ENCODE measurements at regions not wholly inside any gene's neighbourhood (a gene's known extent, or its start where the extent isn't known, plus 50 kb on each side); places are given as distances from the start of the nearest gene placed in this dataset.

DNA sequence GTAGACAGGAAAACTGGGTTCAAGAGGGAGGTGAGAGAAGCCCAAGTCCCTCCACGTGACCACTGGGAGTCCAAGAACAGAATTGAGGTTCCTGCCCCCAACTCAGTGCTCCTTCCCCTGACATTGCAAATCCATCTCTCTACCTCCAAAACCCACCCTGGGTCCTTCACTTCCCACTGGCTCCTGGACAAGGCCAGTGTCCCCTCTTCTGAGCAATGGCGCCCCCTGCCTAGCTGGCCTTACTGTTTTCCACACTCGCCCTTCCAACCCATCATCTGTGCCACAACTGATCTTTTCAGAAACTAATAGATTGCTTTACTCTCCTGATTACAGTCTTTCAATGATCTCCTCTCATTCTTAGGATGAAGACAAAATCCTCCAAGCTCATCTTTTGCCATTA, 200.3 kb downstream of the ANKRD60 start:
- WGBS, 2 donors: 56 to 59% methylated on average over 3 of the region's 3 CpGs
- Histone ChIP-seq H3K4me3 (replicated peaks in 1 of 3) (no peak overlapping the region), H3K36me3 (no peaks in the 10 kb centered on the region), H3K27me3 (no peaks in the 10 kb centered on the region), H3K27ac (no peak overlapping the region), H3K9me3 (no peaks in the 10 kb centered on the region), H3K4me1 (no peaks in the 10 kb centered on the region)
- TF ChIP-seq POLR2A (IDR thresholded peaks at IDR 0.05) (no peak), CTCF (IDR thresholded peaks at IDR 0.05) (no peak)
- DNase-seq: no peak
- intact Hi-C loops (cut with DNase I): no loop called here

GRCh38 chr20:58026361-58026760, 202.1 kb downstream of the ANKRD60 start:
- intact Hi-C loops (cut with DNase I): no loop called here
- Histone ChIP-seq H3K27me3 (no peaks in the 10 kb centered on the region), H3K4me1 (peaks cover 0 to 3% of the 10 kb centered on the region in 2 donors), H3K27ac (no peak overlapping the region), H3K4me3 (replicated peaks in 1 of 3) (no peak overlapping the region), H3K9me3 (no peaks in the 10 kb centered on the region), H3K36me3 (no peaks in the 10 kb centered on the region)
- DNase-seq: no peak
- WGBS, 2 donors: 63 to 66% methylated on average over 2 of the region's 2 CpGs
- no peak for TF ChIP-seq POLR2A (IDR thresholded peaks at IDR 0.05)
- TF ChIP-seq CTCF (IDR thresholded peaks at IDR 0.05): no peak

DNA sequence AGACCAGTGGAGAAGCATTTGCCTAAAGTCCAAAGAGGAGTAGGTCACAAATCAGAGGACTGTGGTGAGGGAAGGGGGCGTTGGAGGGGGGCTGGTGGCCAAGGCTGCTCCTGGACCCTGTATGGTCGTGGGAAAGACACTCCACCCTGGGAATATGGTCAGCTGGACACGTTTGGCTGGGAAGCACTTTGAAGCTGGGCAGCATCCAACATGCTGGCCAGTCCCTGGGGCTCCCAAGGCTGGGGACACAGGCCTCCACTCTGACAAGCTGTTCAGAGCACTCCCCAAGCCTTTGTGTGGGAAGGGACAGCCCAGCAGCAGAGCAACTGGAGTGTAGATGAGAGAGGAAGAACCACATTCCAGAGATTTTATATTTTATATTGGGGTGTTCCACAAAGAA, 203.2 kb downstream of the ANKRD60 start:
- TF ChIP-seq POLR2A (IDR thresholded peaks at IDR 0.05) (no peak), CTCF (IDR thresholded peaks at IDR 0.05) (no peak)
- no peak for DNase-seq
- WGBS, 2 donors: 31 to 39% methylated on average over 3 of the region's 3 CpGs
- no peaks in the 10 kb centered on the region for H3K36me3 ChIP-seq
- intact Hi-C loops (cut with DNase I): no loop called here
- H3K9me3 ChIP-seq: no peaks in the 10 kb centered on the region
- peaks cover 0 to 4% of the 10 kb centered on the region in 2 donors for H3K4me1 ChIP-seq
- no peak overlapping the region for H3K4me3 ChIP-seq (replicated peaks in 1 of 3)
- no peak overlapping the region for H3K27ac ChIP-seq
- no peaks in the 10 kb centered on the region for H3K27me3 ChIP-seq

DNA sequence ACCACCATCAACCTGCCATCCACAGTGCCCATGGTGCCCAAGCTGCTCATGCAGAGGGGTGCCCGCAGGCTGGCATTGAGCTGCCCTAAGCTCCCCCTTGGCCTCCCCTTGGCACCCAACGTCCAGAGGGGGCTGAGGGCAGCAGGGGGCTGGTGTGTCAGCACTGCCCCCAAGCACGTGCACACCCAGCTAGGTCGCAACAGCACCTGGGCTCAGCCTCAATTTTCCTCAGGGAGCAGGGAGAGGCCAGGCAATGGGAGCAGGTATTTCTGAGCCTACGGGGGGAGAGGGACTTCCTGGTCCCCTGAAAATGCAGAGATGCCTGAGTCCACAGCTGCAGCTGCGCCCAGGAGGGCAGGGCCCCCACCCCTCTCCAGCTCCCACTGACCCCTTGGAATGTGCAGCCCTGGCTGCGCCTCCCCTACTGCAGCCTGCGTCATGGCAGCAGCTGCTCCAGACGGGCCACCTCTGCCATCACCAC, 204.2 kb downstream of the ANKRD60 start:
- no peaks in the 10 kb centered on the region for H3K9me3 ChIP-seq
- no peak overlapping the region for H3K4me3 ChIP-seq (replicated peaks in 1 of 3)
- no peaks in the 10 kb centered on the region for H3K36me3 ChIP-seq
- H3K4me1 ChIP-seq: peaks cover 0 to 4% of the 10 kb centered on the region in 2 donors
- 70 to 97% methylated on average over 3 to 7 of the region's 9 CpGs for WGBS, 2 donors
- TF ChIP-seq POLR2A (IDR thresholded peaks at IDR 0.05) (no peak), CTCF (IDR thresholded peaks at IDR 0.05) (no peak)
- no peaks in the 10 kb centered on the region for H3K27me3 ChIP-seq
- intact Hi-C loops (cut with DNase I): no loop called here
- DNase-seq: no peak
- no peak overlapping the region for H3K27ac ChIP-seq

DNA sequence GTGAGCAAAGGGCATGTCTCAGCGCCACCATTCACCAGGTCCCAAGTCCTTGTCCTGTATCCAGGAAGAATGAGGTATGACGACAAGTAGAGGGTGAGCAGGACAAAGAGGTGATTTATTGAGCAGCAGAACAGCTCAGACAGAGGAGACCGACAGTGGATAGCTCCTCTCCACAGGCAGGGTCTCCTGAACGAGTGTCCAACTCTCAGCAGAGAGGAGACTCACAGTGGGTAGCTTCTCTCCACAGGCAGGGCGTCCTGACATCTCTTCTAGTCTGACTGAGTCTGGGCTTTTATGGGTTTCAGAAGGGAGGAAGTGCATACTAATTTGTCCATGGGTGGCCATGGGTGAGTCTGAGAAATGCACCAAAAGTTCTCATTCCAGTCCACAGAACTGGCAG, 204.7 kb downstream of the ANKRD60 start:
- no peak overlapping the region for H3K27ac ChIP-seq
- TF ChIP-seq CTCF (IDR thresholded peaks at IDR 0.05) (no peak), POLR2A (IDR thresholded peaks at IDR 0.05) (no peak)
- no peak for DNase-seq
- H3K4me3 ChIP-seq (replicated peaks in 1 of 3): no peak overlapping the region
- intact Hi-C loops (cut with DNase I): no loop called here
- H3K9me3 ChIP-seq: no peaks in the 10 kb centered on the region
- no peaks in the 10 kb centered on the region for H3K27me3 ChIP-seq
- WGBS, 2 donors: 82 to 84% methylated on average over 4 to 5 of the region's 5 CpGs
- peaks cover 0 to 4% of the 10 kb centered on the region in 2 donors for H3K4me1 ChIP-seq
- no peaks in the 10 kb centered on the region for H3K36me3 ChIP-seq
